H1 (cell line): ENCODE measurements at regions not wholly inside any gene's neighbourhood (a gene's known extent, or its start where the extent isn't known, plus 50 kb on each side); places are given as distances from the start of the nearest gene placed in this dataset.

Experiments
- CTCF ChIA-PET: fragments of 300-600 bp; sonication (Branson Sonifier 250); formaldehyde crosslinking; loops from one replicate; lab custom pipeline; 2021; ENCODE audit not compliant: partially characterized antibody; lab: Charles Lee
- POLR2A ChIA-PET: fragments of 300-600 bp; sonication (Branson Sonifier 250); formaldehyde crosslinking; loops from one replicate; lab custom pipeline; 2021; ENCODE audit warnings: inconsistent platforms; ENCODE audit not compliant: partially characterized antibody; lab: Charles Lee
- DNase-seq, 2 experiments: peaks; one replicate each; pipeline versions ENCODE4 v3.0.0 to v3.0.0-alpha.2; 2010 to 2022; ENCODE audit warnings: low spot score in 2 of 2, low read depth in 1 of 2, mixed read lengths in 1 of 2
- FAIRE-seq: peaks from 2 replicates; lab custom pipeline; 2011; peaks lifted over from hg19 to GRCh38; lab: Jason Lieb, UNC
- H2AFZ ChIP-seq: 2 replicates; pipeline ENCODE4 v1.8.1; 2012; ENCODE audit warnings: low read length, inconsistent platforms
- H2AK5ac ChIP-seq: 2 replicates; pipeline ENCODE4 v1.6.1; 2013; ENCODE audit warnings: low read depth, low read length
- H2BK120ac ChIP-seq: replicated peaks from 2 replicates; pipeline ENCODE3; 2013; ENCODE audit warnings: low read depth, low read length, inconsistent platforms
- H2BK12ac ChIP-seq: 2 replicates; pipeline ENCODE4 v1.6.1; 2013; ENCODE audit warnings: low read depth, low read length
- H2BK15ac ChIP-seq: 2 replicates; pipeline ENCODE4 v1.6.1; 2013; ENCODE audit warnings: low read length
- H2BK20ac ChIP-seq: 2 replicates; pipeline ENCODE4 v1.6.1; 2013; ENCODE audit warnings: low read length
- H2BK5ac ChIP-seq: 2 replicates; pipeline ENCODE4 v1.6.1; 2013; ENCODE audit warnings: low read depth, low read length
- H3K14ac ChIP-seq: 2 replicates; pipeline ENCODE4 v1.6.1; 2013; ENCODE audit warnings: inconsistent platforms; ENCODE audit not compliant: insufficient read length
- H3K18ac ChIP-seq: 2 replicates; pipeline ENCODE4 v1.6.1; 2013; ENCODE audit warnings: low read length; ENCODE audit errors: extremely low read depth
- H3K23ac ChIP-seq: 2 replicates; pipeline ENCODE4 v1.6.1; 2013; ENCODE audit warnings: inconsistent platforms; ENCODE audit not compliant: insufficient read length
- H3K23me2 ChIP-seq: 2 replicates; pipeline ENCODE4 v1.6.1; 2013; ENCODE audit warnings: low read depth, low read length
- H3K27ac ChIP-seq: 2 replicates; pipeline ENCODE4 v1.6.1; 2011; ENCODE audit warnings: low read depth, low read length, inconsistent platforms
- H3K27me3 ChIP-seq, 4 experiments: replicated peaks in 1 of 4; 1 replicate in 1 of 4; 2 replicates in 3 of 4; pipeline versions ENCODE4 v1.6.1 to v1.8.1; 2011 to 2013; ENCODE audit warnings: low read length in 3 of 4, mild to moderate bottlenecking in 3 of 4, inconsistent platforms in 2 of 4, mixed read lengths in 2 of 4, moderate library complexity in 1 of 4; ENCODE audit not compliant: control insufficient read depth in 3 of 4, insufficient read depth in 3 of 4; ENCODE audit errors: extremely low read depth in 1 of 4
- H3K36me3 ChIP-seq, 4 experiments: 2 replicates each; pipeline versions ENCODE4 v1.6.1 to v1.8.1; 2011 to 2013; ENCODE audit warnings: mild to moderate bottlenecking in 4 of 4, low read length in 3 of 4, moderate library complexity in 2 of 4, control low read depth in 1 of 4, inconsistent platforms in 1 of 4; ENCODE audit not compliant: insufficient read depth in 4 of 4, control insufficient read depth in 2 of 4
- H3K4ac ChIP-seq: replicated peaks from 2 replicates; pipeline ENCODE3; 2013; ENCODE audit warnings: low read length, low read depth, mixed read lengths, inconsistent platforms; ENCODE audit not compliant: insufficient read length
- H3K4me1 ChIP-seq, 4 experiments: replicated peaks in 1 of 4; 1 replicate in 1 of 4; 2 replicates in 3 of 4; pipeline versions ENCODE4 v1.6.1 to v1.8.1; 2011 to 2013; ENCODE audit warnings: low read length in 3 of 4, inconsistent platforms in 2 of 4, mixed read lengths in 1 of 4; ENCODE audit not compliant: insufficient read depth in 4 of 4, control insufficient read depth in 3 of 4
- H3K4me2 ChIP-seq, 2 experiments: 2 replicates each; pipeline versions ENCODE4 v1.6.1 to v1.8.1; 2011 to 2013; ENCODE audit warnings: low read depth in 2 of 2, low read length in 2 of 2, control low read depth in 1 of 2, inconsistent platforms in 1 of 2, mild to moderate bottlenecking in 1 of 2; ENCODE audit not compliant: insufficient read depth in 1 of 2
- H3K4me3 ChIP-seq, 4 experiments: fragments of 200-600, 300-600 bp in 1 of 4; sonication (generic), shearing (Covaris generic), sonication (Bioruptor Twin) in 1 of 4; 2 replicates each; pipeline versions ENCODE4 v1.5.1 to v1.8.1; 2011 to 2016; ENCODE audit warnings: low read length in 4 of 4, low read depth in 3 of 4, control low read depth in 2 of 4, inconsistent platforms in 2 of 4, mild to moderate bottlenecking in 2 of 4, mixed read lengths in 1 of 4, moderate library complexity in 1 of 4; ENCODE audit not compliant: insufficient read depth in 2 of 4; ENCODE audit errors: extremely low read depth in 1 of 4
- H3K56ac ChIP-seq: replicated peaks from 2 replicates; pipeline ENCODE3; 2013; ENCODE audit warnings: low read depth, mild to moderate bottlenecking, mixed read lengths, low read length, inconsistent platforms; ENCODE audit not compliant: insufficient read length
- H3K79me1 ChIP-seq: 2 replicates; pipeline ENCODE4 v1.6.1; 2013; ENCODE audit warnings: low read depth, low read length, control low read depth
- H3K79me2 ChIP-seq, 2 experiments: 2 replicates each; pipeline versions ENCODE4 v1.6.1 to v1.8.1; 2012 to 2013; ENCODE audit warnings: low read length in 2 of 2, mild to moderate bottlenecking in 2 of 2, inconsistent platforms in 1 of 2; ENCODE audit not compliant: insufficient read depth in 2 of 2, control insufficient read depth in 1 of 2
- H3K9ac ChIP-seq, 4 experiments: replicated peaks in 1 of 4; 1 replicate in 1 of 4; 2 replicates in 3 of 4; pipeline versions ENCODE4 v1.6.1 to v1.8.1; 2011 to 2013; ENCODE audit warnings: low read depth in 3 of 4, low read length in 3 of 4, control low read depth in 2 of 4, mild to moderate bottlenecking in 2 of 4, moderate library complexity in 2 of 4, inconsistent platforms in 1 of 4; ENCODE audit errors: extremely low read depth in 1 of 4
- H3K9me3 ChIP-seq, 2 experiments: 2 replicates each; pipeline versions ENCODE4 v1.6.1 to v1.8.1; 2012 to 2013; ENCODE audit warnings: mild to moderate bottlenecking in 2 of 2, moderate library complexity in 2 of 2, control low read depth in 1 of 2, inconsistent platforms in 1 of 2, low read depth in 1 of 2, low read length in 1 of 2, mixed read lengths in 1 of 2; ENCODE audit not compliant: insufficient read depth in 2 of 2
- H4K20me1 ChIP-seq, 2 experiments: replicated peaks in 1 of 2; 2 replicates each; pipeline versions ENCODE3 to v1.8.1; 2011 to 2013; ENCODE audit warnings: inconsistent platforms in 2 of 2, low read length in 2 of 2, mild to moderate bottlenecking in 1 of 2; ENCODE audit not compliant: insufficient read depth in 2 of 2, control insufficient read depth in 1 of 2
- H4K5ac ChIP-seq: 2 replicates; pipeline ENCODE4 v1.6.1; 2013; ENCODE audit warnings: low read length, low read depth, mixed read lengths, inconsistent platforms; ENCODE audit not compliant: insufficient read length
- H4K8ac ChIP-seq: 2 replicates; pipeline ENCODE4 v1.8.0; 2013; ENCODE audit warnings: mild to moderate bottlenecking, moderate library complexity, low read length, inconsistent platforms; ENCODE audit not compliant: insufficient read depth; ENCODE audit errors: extremely low read depth
- H4K91ac ChIP-seq: replicated peaks from 2 replicates; pipeline ENCODE3; 2013; ENCODE audit warnings: low read length, mixed read lengths, inconsistent platforms; ENCODE audit not compliant: insufficient read length
- BACH1 ChIP-seq: IDR thresholded peaks from 2 replicates; pipeline ENCODE4 v1.6.1; 2012; ENCODE audit warnings: low read length, improper control_type of control experiment
- CTCF ChIP-seq, 3 experiments: IDR thresholded peaks; 1 replicate in 2 of 3; 2 replicates in 1 of 3; pipeline versions ENCODE4 v1.5.1 to v1.6.1; 2011; ENCODE audit warnings: low read length in 3 of 3, mild to moderate bottlenecking in 3 of 3, inconsistent platforms in 2 of 3, low read depth in 1 of 3, moderate library complexity in 1 of 3; ENCODE audit not compliant: insufficient read depth in 1 of 3; ENCODE audit errors: control extremely low read depth in 1 of 3
- WGBS, 2 experiments: shearing (Covaris generic) in 1 of 2; methylation state at CpG; one replicate each; pipeline versions ENCODE4 v1.1.6 to v1.1.7; 2013 to 2015; ENCODE audit warnings: low lambda C conversion rate in 2 of 2, mixed read lengths in 2 of 2, inconsistent platforms in 1 of 2, low coverage in 1 of 2, missing lambda C conversion rate in 1 of 2; ENCODE audit not compliant: insufficient replicate concordance in 2 of 2, insufficient coverage in 1 of 2, insufficient read length in 1 of 2; ENCODE audit errors: extremely low coverage in 1 of 2, missing lambda C conversion rate in 1 of 2; 5-methylcytosine and 5-hydroxymethylcytosine counted together

GRCh38 chr14:101357559-101358319 is 203.6 kb upstream of the DIO3 start:
- H3K56ac ChIP-seq: no peak overlapping the region
- no peak overlapping the region for H3K18ac ChIP-seq
- no peak overlapping the region for H4K5ac ChIP-seq
- no peaks in the 10 kb centered on the region for H3K27me3 ChIP-seq
- H3K23me2 ChIP-seq: no peaks in the 10 kb centered on the region
- POLR2A ChIA-PET: no interaction called here
- H3K27ac ChIP-seq: no peak overlapping the region
- WGBS, 2 experiments: 86% methylated on average over 10 of the region's 10 CpGs; no CpG with 5 or more reads in 1 of the 2 experiments
- H4K20me1 ChIP-seq: no peaks in the 10 kb centered on the region
- H2AK5ac ChIP-seq: no peak overlapping the region
- H3K4ac ChIP-seq: no peak overlapping the region
- no peak overlapping the region for H3K4me2 ChIP-seq
- CTCF ChIA-PET: interaction anchor here (0.6 to 1.9 kb wide), 4 partner anchors 9 to 254 kb away, joined by 3 to 7 read pairs (median 4); no protein-coding TSS in a partner anchor
- H2BK5ac ChIP-seq: no peak overlapping the region
- TF ChIP-seq BACH1: no peak
- peak in 1 of 3 experiments; percentile 14; a peak in 1 of 4 replicates for TF ChIP-seq CTCF (IDR thresholded peaks at IDR 0.05; ENCODE audit: control extremely low read depth in 1 of 3, insufficient read depth in 1 of 3, low read depth in 1 of 3, low read length in 3 of 3)
- H3K23ac ChIP-seq: no peak overlapping the region
- H3K79me2 ChIP-seq: no peaks in the 10 kb centered on the region
- no peak overlapping the region for H2BK120ac ChIP-seq
- no peak for DNase-seq
- H3K9me3 ChIP-seq: peaks cover 0 to 10% of the 10 kb centered on the region in 2 experiments; a peak in 2 of 4 replicates
- H3K79me1 ChIP-seq: no peaks in the 10 kb centered on the region
- H2BK12ac ChIP-seq: no peak overlapping the region
- no peaks in the 10 kb centered on the region for H3K36me3 ChIP-seq
- H3K14ac ChIP-seq: no peak overlapping the region
- no peaks in the 10 kb centered on the region; a peak in 2 of 7 replicates for H3K4me1 ChIP-seq
- H4K8ac ChIP-seq: no peak overlapping the region; the same call in 1 of the 2 replicates
- no peak overlapping the region for H3K9ac ChIP-seq
- no peak for FAIRE-seq
- no peak overlapping the region for H2AFZ ChIP-seq
- H2BK20ac ChIP-seq: no peak overlapping the region
- no peak overlapping the region for H4K91ac ChIP-seq
- no peak overlapping the region for H2BK15ac ChIP-seq
- no peak overlapping the region for H3K4me3 ChIP-seq
